Neuronal stem cell (in vitro differentiated cells): ENCODE measurements at regions not wholly inside any gene's neighbourhood (a gene's known extent, or its start where the extent isn't known, plus 50 kb on each side); places are given as distances from the start of the nearest gene placed in this dataset.

Experiments used
- DNase-seq: peaks from one replicate; pipeline ENCODE4 v3.0.0-alpha.2; 2013; ENCODE audit warnings: low spot score
- H2AFZ ChIP-seq: one replicate; pipeline ENCODE4 v1.6.1; 2013; ENCODE audit warnings: mild to moderate bottlenecking, low read length, inconsistent platforms
- H2AK5ac ChIP-seq: 2 replicates; pipeline ENCODE4 v1.6.1; 2013; ENCODE audit warnings: low read depth, mild to moderate bottlenecking, inconsistent platforms, low read length, moderate library complexity, mixed read lengths
- H2BK120ac ChIP-seq: 2 replicates; pipeline ENCODE4 v1.6.1; 2013; ENCODE audit warnings: low read depth, mild to moderate bottlenecking, inconsistent platforms, low read length, moderate library complexity, mixed read lengths
- H2BK12ac ChIP-seq: one replicate; pipeline ENCODE4 v1.6.1; 2013; ENCODE audit warnings: low read length, inconsistent platforms
- H2BK15ac ChIP-seq: 2 replicates; pipeline ENCODE4 v1.6.1; 2013; ENCODE audit warnings: mild to moderate bottlenecking, low read length, inconsistent platforms, mixed read lengths
- H2BK5ac ChIP-seq: one replicate; pipeline ENCODE4 v1.6.1; 2013; ENCODE audit warnings: inconsistent platforms, mild to moderate bottlenecking, low read length, moderate library complexity
- H3K14ac ChIP-seq: one replicate; pipeline ENCODE4 v1.6.1; 2013; ENCODE audit warnings: low read length, inconsistent platforms
- H3K18ac ChIP-seq: 2 replicates; pipeline ENCODE4 v1.6.1; 2013; ENCODE audit warnings: low read length, inconsistent platforms
- H3K23ac ChIP-seq: 2 replicates; pipeline ENCODE4 v1.6.1; 2013; ENCODE audit warnings: low read depth, mild to moderate bottlenecking, mixed read lengths, low read length, inconsistent platforms; ENCODE audit not compliant: poor library complexity
- H3K27ac ChIP-seq: replicated peaks from 3 replicates; pipeline ENCODE4 v1.5.1; 2013; ENCODE audit warnings: low read length, inconsistent platforms
- H3K27me3 ChIP-seq, 3 experiments: 2 replicates each; pipeline ENCODE4 v1.6.1; 2013; ENCODE audit warnings: low read length in 3 of 3, mild to moderate bottlenecking in 2 of 3, inconsistent platforms in 1 of 3, low read depth in 1 of 3, mixed read lengths in 1 of 3, moderate library complexity in 1 of 3; ENCODE audit not compliant: control insufficient read depth in 3 of 3, insufficient read depth in 3 of 3
- H3K36me3 ChIP-seq, 2 donors: replicated peaks in 1 of 2; 2 replicates each; pipeline ENCODE4 v1.6.1; 2013; ENCODE audit warnings: low read length in 2 of 2; ENCODE audit not compliant: control insufficient read depth in 2 of 2, insufficient read depth in 2 of 2
- H3K4ac ChIP-seq: 2 replicates; pipeline ENCODE4 v1.6.1; 2013; ENCODE audit warnings: inconsistent platforms, mild to moderate bottlenecking, low read length, moderate library complexity
- H3K4me1 ChIP-seq, 2 donors: 1 replicate in 1 of 2; 2 replicates in 1 of 2; pipeline ENCODE4 v1.6.1; 2013; ENCODE audit warnings: low read length in 2 of 2, low read depth in 1 of 2; ENCODE audit not compliant: control insufficient read depth in 2 of 2, insufficient read depth in 1 of 2
- H3K4me2 ChIP-seq: one replicate; pipeline ENCODE4 v1.6.1; 2013; ENCODE audit warnings: mild to moderate bottlenecking, low read length, inconsistent platforms; ENCODE audit not compliant: insufficient read depth, poor library complexity, severe bottlenecking
- H3K4me3 ChIP-seq, 2 donors: 2 replicates each; pipeline ENCODE4 v1.5.1; 2013; ENCODE audit warnings: low read length in 2 of 2, mild to moderate bottlenecking in 2 of 2, inconsistent platforms in 1 of 2, moderate library complexity in 1 of 2
- H3K79me1 ChIP-seq: one replicate; pipeline ENCODE4 v1.6.1; 2013; ENCODE audit warnings: low read depth, mild to moderate bottlenecking, inconsistent platforms, low read length, moderate library complexity
- H3K9ac ChIP-seq: one replicate; pipeline ENCODE4 v1.6.1; 2013; ENCODE audit warnings: mild to moderate bottlenecking, low read depth, low read length, inconsistent platforms; ENCODE audit not compliant: poor library complexity
- H3K9me3 ChIP-seq, 2 donors: replicated peaks in 1 of 2; 2 replicates each; pipeline versions ENCODE3 to v1.6.1; 2013; ENCODE audit warnings: low read length in 2 of 2, mild to moderate bottlenecking in 2 of 2, inconsistent platforms in 1 of 2, low read depth in 1 of 2, mixed read lengths in 1 of 2, moderate library complexity in 1 of 2; ENCODE audit not compliant: control insufficient read depth in 2 of 2, insufficient read depth in 1 of 2
- H4K8ac ChIP-seq: one replicate; pipeline ENCODE4 v1.6.1; 2013; ENCODE audit warnings: low read depth, mild to moderate bottlenecking, inconsistent platforms, low read length, moderate library complexity
- H4K91ac ChIP-seq: one replicate; pipeline ENCODE4 v1.6.1; 2013; ENCODE audit warnings: low read length, low read depth, mild to moderate bottlenecking, inconsistent platforms; ENCODE audit not compliant: poor library complexity
- WGBS, 2 donors: extraction: QIAGEN DNeasy Blood & Tissue Kit; methylation state at CpG; one replicate each; pipeline ENCODE4 v1.1.7; 2013; ENCODE audit warnings: missing lambda C conversion rate in 2 of 2, mixed read lengths in 1 of 2; ENCODE audit not compliant: insufficient read length in 2 of 2, insufficient replicate concordance in 1 of 2; ENCODE audit errors: extremely low coverage in 2 of 2; 5-methylcytosine and 5-hydroxymethylcytosine counted together

GRCh38 chr3:145951441-145951840 is 209.5 kb downstream of the PLOD2 start:
- H3K9me3 ChIP-seq, result no peaks in the 10 kb centered on the region
- no peaks in the 10 kb centered on the region for H3K27me3 ChIP-seq
- no peak overlapping the region for H4K91ac ChIP-seq
- no peak overlapping the region for H3K18ac ChIP-seq
- H2AFZ ChIP-seq, result no peak overlapping the region
- H3K79me1 ChIP-seq, result no peaks in the 10 kb centered on the region
- no peak overlapping the region for H3K27ac ChIP-seq
- no CpG with 5 or more reads among the region's 2 CpGs for WGBS, 2 donors
- H3K4ac ChIP-seq, result no peak overlapping the region
- H2BK12ac ChIP-seq, result no peak overlapping the region
- no peak overlapping the region for H3K9ac ChIP-seq
- no peak overlapping the region for H2AK5ac ChIP-seq
- no peak overlapping the region for H3K4me3 ChIP-seq
- no peaks in the 10 kb centered on the region for H3K4me1 ChIP-seq
- H3K4me2 ChIP-seq, result no peak overlapping the region
- DNase-seq, result no peak
- no peak overlapping the region for H2BK5ac ChIP-seq
- no peak overlapping the region for H2BK120ac ChIP-seq
- H3K23ac ChIP-seq, result no peak overlapping the region
- no peaks in the 10 kb centered on the region for H3K36me3 ChIP-seq
- H3K14ac ChIP-seq, result no peak overlapping the region
- no peak overlapping the region for H4K8ac ChIP-seq
- H2BK15ac ChIP-seq, result no peak overlapping the region

GRCh38 chr3:145952536-145952935 is 208.4 kb downstream of the PLOD2 start:
- H3K18ac ChIP-seq, result no peak overlapping the region
- no CpG with 5 or more reads among the region's 4 CpGs for WGBS, 2 donors
- no peak overlapping the region for H3K4ac ChIP-seq
- no peaks in the 10 kb centered on the region for H3K9me3 ChIP-seq
- H3K4me3 ChIP-seq, result no peak overlapping the region
- H3K14ac ChIP-seq, result no peak overlapping the region
- H3K4me1 ChIP-seq, result no peaks in the 10 kb centered on the region
- H2BK120ac ChIP-seq, result no peak overlapping the region
- H2AK5ac ChIP-seq, result no peak overlapping the region
- H2AFZ ChIP-seq, result no peak overlapping the region
- no peak overlapping the region for H3K4me2 ChIP-seq
- no peak for DNase-seq
- no peaks in the 10 kb centered on the region for H3K79me1 ChIP-seq
- H2BK15ac ChIP-seq, result no peak overlapping the region
- H3K36me3 ChIP-seq, result no peaks in the 10 kb centered on the region
- no peak overlapping the region for H3K9ac ChIP-seq
- no peak overlapping the region for H2BK12ac ChIP-seq
- H3K23ac ChIP-seq, result no peak overlapping the region
- H3K27me3 ChIP-seq, result no peaks in the 10 kb centered on the region
- H2BK5ac ChIP-seq, result no peak overlapping the region
- no peak overlapping the region for H3K27ac ChIP-seq
- H4K91ac ChIP-seq, result no peak overlapping the region
- H4K8ac ChIP-seq, result no peak overlapping the region

GRCh38 chr3:145953316-145953715 is 207.7 kb downstream of the PLOD2 start:
- Histone ChIP-seq H3K9me3 (no peaks in the 10 kb centered on the region), H3K23ac (no peak overlapping the region), H2BK120ac (no peak overlapping the region), H3K4me1 (no peaks in the 10 kb centered on the region), H2BK12ac (no peak overlapping the region), H3K27me3 (no peaks in the 10 kb centered on the region), H3K79me1 (no peaks in the 10 kb centered on the region), H2AFZ (no peak overlapping the region), H3K9ac (no peak overlapping the region), H3K4me2 (no peak overlapping the region), H4K8ac (no peak overlapping the region), H3K14ac (no peak overlapping the region), H2BK15ac (no peak overlapping the region), H2BK5ac (no peak overlapping the region), H3K27ac (no peak overlapping the region), H3K4me3 (no peak overlapping the region), H3K4ac (no peak overlapping the region), H2AK5ac (no peak overlapping the region), H3K36me3 (no peaks in the 10 kb centered on the region), H3K18ac (no peak overlapping the region), H4K91ac (no peak overlapping the region)
- no CpG with 5 or more reads among the region's 3 CpGs for WGBS, 2 donors
- DNase-seq, result no peak

- Histone ChIP-seq H3K4me3 (no peak overlapping the region), H2BK120ac (no peak overlapping the region), H3K79me1 (no peaks in the 10 kb centered on the region), H3K4me2 (no peak overlapping the region), H3K27me3 (no peaks in the 10 kb centered on the region), H2AFZ (no peak overlapping the region), H3K36me3 (no peaks in the 10 kb centered on the region), H3K23ac (no peak overlapping the region), H2BK15ac (no peak overlapping the region), H2BK12ac (no peak overlapping the region), H2BK5ac (no peak overlapping the region), H4K8ac (no peak overlapping the region), H3K27ac (no peak overlapping the region), H3K14ac (no peak overlapping the region), H3K9me3 (no peaks in the 10 kb centered on the region), H3K4ac (no peak overlapping the region), H3K18ac (no peak overlapping the region), H3K4me1 (no peaks in the 10 kb centered on the region), H3K9ac (no peak overlapping the region), H4K91ac (no peak overlapping the region), H2AK5ac (no peak overlapping the region)
- no CpG with 5 or more reads among the region's 2 CpGs for WGBS, 2 donors
- DNase-seq, result no peak
These were observed 201.4 kb downstream of the PLOD2 start for GRCh38 chr3:145959457-145960088.
